ENCODE measurements at regions not wholly inside any gene's neighbourhood (a gene's known extent, or its start where the extent isn't known, plus 50 kb on each side); places are given as distances from the start of the nearest gene placed in this dataset.
"Not testable (repeated sequence)": the region's sequence is repeated elsewhere in the genome, so short reads cannot be mapped to it uniquely, and the experiment has no call there.

DNA sequence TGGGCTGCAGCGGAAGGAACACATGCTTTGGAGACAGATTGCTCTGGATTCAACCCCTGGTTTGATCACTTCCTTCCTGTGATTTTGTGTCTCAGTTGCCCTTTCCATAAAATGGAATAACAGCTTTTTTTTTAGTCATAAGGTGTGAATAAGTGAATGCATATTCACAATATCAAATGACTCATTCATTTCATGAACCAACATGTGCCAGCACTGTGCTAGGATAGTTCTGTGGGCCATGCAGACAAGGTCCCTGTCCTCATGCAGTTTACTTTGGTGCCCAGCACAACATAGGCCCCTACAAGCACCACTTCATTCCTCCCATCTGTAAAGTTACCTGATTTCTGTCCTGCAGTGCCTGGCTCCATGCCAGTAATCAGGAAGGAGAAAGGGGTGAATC, 89.4 kb downstream of the TRIM43 start:
- not testable (repeated sequence) for TF ChIP-seq POLR2A (IDR thresholded peaks at IDR 0.05; ENCODE audit: low read depth, low read length); POLR2AphosphoS5 (IDR thresholded peaks at IDR 0.05; ENCODE audit: insufficient read depth, low read depth, low read length); EZH2 (IDR thresholded peaks at IDR 0.05; ENCODE audit: borderline replicate concordance, low read depth, low read length, severe bottlenecking); GATA2 (IDR thresholded peaks at IDR 0.05; ENCODE audit: insufficient read depth, insufficient read length, low read depth, low read length)
- TF ChIP-seq, protein P1, sequence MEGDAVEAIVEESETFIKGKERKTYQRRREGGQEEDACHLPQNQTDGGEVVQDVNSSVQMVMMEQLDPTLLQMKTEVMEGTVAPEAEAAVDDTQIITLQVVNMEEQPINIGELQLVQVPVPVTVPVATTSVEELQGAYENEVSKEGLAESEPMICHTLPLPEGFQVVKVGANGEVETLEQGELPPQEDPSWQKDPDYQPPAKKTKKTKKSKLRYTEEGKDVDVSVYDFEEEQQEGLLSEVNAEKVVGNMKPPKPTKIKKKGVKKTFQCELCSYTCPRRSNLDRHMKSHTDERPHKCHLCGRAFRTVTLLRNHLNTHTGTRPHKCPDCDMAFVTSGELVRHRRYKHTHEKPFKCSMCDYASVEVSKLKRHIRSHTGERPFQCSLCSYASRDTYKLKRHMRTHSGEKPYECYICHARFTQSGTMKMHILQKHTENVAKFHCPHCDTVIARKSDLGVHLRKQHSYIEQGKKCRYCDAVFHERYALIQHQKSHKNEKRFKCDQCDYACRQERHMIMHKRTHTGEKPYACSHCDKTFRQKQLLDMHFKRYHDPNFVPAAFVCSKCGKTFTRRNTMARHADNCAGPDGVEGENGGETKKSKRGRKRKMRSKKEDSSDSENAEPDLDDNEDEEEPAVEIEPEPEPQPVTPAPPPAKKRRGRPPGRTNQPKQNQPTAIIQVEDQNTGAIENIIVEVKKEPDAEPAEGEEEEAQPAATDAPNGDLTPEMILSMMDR (IDR thresholded peaks at IDR 0.05; ENCODE audit: extremely low read depth in 1 of 2, insufficient read depth in 1 of 2, low read depth in 1 of 2, low read length in 2 of 2): not testable (repeated sequence)
- TF ChIP-seq, protein P2, sequence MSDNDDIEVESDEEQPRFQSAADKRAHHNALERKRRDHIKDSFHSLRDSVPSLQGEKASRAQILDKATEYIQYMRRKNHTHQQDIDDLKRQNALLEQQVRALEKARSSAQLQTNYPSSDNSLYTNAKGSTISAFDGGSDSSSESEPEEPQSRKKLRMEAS (IDR thresholded peaks at IDR 0.05; ENCODE audit: insufficient read depth, insufficient read length): not testable (repeated sequence)

All from endothelial cell of umbilical vein (primary cell).